GM12873 (cell line): ENCODE measurements at regions not wholly inside any gene's neighbourhood (a gene's known extent, or its start where the extent isn't known, plus 50 kb on each side); places are given as distances from the start of the nearest gene placed in this dataset.

ENCODE experiments used
- CTCF ChIP-seq: IDR thresholded peaks from 2 replicates; pipeline ENCODE4 v1.5.1; 2012; ENCODE audit warnings: low read depth, mild to moderate bottlenecking, moderate library complexity, low read length, control low read depth; ENCODE audit not compliant: insufficient read depth; ENCODE audit errors: missing control alignments

- TF ChIP-seq CTCF: no peak
Observed at GRCh38 chr6:106752641-106753040, 123.3 kb downstream of the QRSL1 start.

GRCh38 chr6:106751501-106752252 is 122.3 kb downstream of the QRSL1 start:
- TF ChIP-seq CTCF: no peak

- TF ChIP-seq CTCF: no peak
Observed at GRCh38 chr6:106750946-106751345, 121.6 kb downstream of the QRSL1 start.

GRCh38 chr6:106750142-106750918 is 121.0 kb downstream of the QRSL1 start:
- TF ChIP-seq CTCF: no peak

GRCh38 chr6:106749609-106750008 is 120.2 kb downstream of the QRSL1 start:
- TF ChIP-seq CTCF: no peak

- TF ChIP-seq CTCF: peak; percentile 37
Observed at GRCh38 chr6:106748547-106749207, 119.3 kb downstream of the QRSL1 start.

- no peak for TF ChIP-seq CTCF
Observed at GRCh38 chr6:106747139-106747538, 117.8 kb downstream of the QRSL1 start.
